Gastroesophageal sphincter (tissue), 4 donors: ENCODE measurements at regions not wholly inside any gene's neighbourhood (a gene's known extent, or its start where the extent isn't known, plus 50 kb on each side); places are given as distances from the start of the nearest gene placed in this dataset.
"Not testable (repeated sequence)": the region's sequence is repeated elsewhere in the genome, so short reads cannot be mapped to it uniquely, and the experiment has no call there.

Experiments used
- ATAC-seq: fragments of 150-250 bp; one replicate; pipeline ENCODE4 v1.9.1; 2016; ENCODE audit warnings: mild to moderate bottlenecking, moderate library complexity
- H3K27ac ChIP-seq, 4 donors: fragments of 200-600 bp; sonication (generic) in 3 of 4; 1 replicate in 3 of 4; 2 replicates in 1 of 4; pipeline ENCODE4 v1.5.1; 2016 to 2019
- H3K27me3 ChIP-seq: fragments of 200-600 bp; sonication (generic); one replicate; pipeline ENCODE4 v1.5.1; 2019
- H3K36me3 ChIP-seq, 2 donors: fragments of 200-600 bp; sonication (generic); one replicate each; pipeline ENCODE4 v1.5.1; 2019; ENCODE audit warnings: control low read depth in 1 of 2
- H3K4me1 ChIP-seq, 3 donors: fragments of 200-600 bp; sonication (generic); 1 replicate in 2 of 3; 2 replicates in 1 of 3; pipeline ENCODE4 v1.5.1; 2016 to 2019; ENCODE audit warnings: control low read depth in 2 of 3
- H3K4me3 ChIP-seq, 2 donors: fragments of 200-600 bp; sonication (generic); one replicate each; pipeline ENCODE4 v1.5.1; 2019; ENCODE audit warnings: mild to moderate bottlenecking in 1 of 2, moderate library complexity in 1 of 2
- H3K9me3 ChIP-seq, 3 donors: fragments of 200-600 bp; sonication (generic); one replicate each; pipeline ENCODE4 v1.5.1; 2017 to 2019; ENCODE audit warnings: control low read depth in 2 of 3
- CTCF ChIP-seq, 4 experiments: fragments of 200-600 bp in 2 of 4; fragments of 450-650 bp in 2 of 4; sonication (generic) in 1 of 4; IDR thresholded peaks; one replicate each; pipeline ENCODE4 v1.5.1; 2017 to 2019; ENCODE audit warnings: antibody characterized with exemption in 4 of 4, mild to moderate bottlenecking in 2 of 4, moderate library complexity in 2 of 4
- EP300 ChIP-seq: sonication (generic); formaldehyde crosslinking; IDR thresholded peaks from one replicate; pipeline ENCODE4 v1.6.1; 2017; ENCODE audit warnings: antibody characterized with exemption, mild to moderate bottlenecking
- POLR2A ChIP-seq, 2 donors: fragments of 450-650 bp; IDR thresholded peaks; one replicate each; pipeline ENCODE4 v1.6.1; 2017; ENCODE audit warnings: antibody characterized with exemption in 2 of 2, mild to moderate bottlenecking in 2 of 2, moderate library complexity in 1 of 2
- POLR2AphosphoS5 ChIP-seq: sonication (generic); formaldehyde crosslinking; IDR thresholded peaks from one replicate; pipeline ENCODE4 v1.6.1; 2017; ENCODE audit warnings: antibody characterized with exemption
- WGBS, 2 donors: methylation state at CpG; one replicate each; pipeline ENCODE4 v1.1.5; 2018; ENCODE audit warnings: low coverage in 1 of 2; 5-methylcytosine and 5-hydroxymethylcytosine counted together

GRCh38 chr2:131754929-131755720, 227.4 kb downstream of the CCDC74A start:
- TF ChIP-seq POLR2A (IDR thresholded peaks at IDR 0.05) = no peak
- no peak for TF ChIP-seq CTCF (IDR thresholded peaks at IDR 0.05)
- TF ChIP-seq EP300 = no peak
- TF ChIP-seq POLR2AphosphoS5 = no peak
- ATAC-seq = no peak
- H3K4me1 ChIP-seq = no peaks in the 10 kb centered on the region
- H3K4me3 ChIP-seq = no peak overlapping the region
- no peak overlapping the region for H3K27ac ChIP-seq
- H3K36me3 ChIP-seq = no peaks in the 10 kb centered on the region
- no peaks in the 10 kb centered on the region for H3K27me3 ChIP-seq
- peaks cover 0 to 5% (median 0%) of the 10 kb centered on the region in 3 donors for H3K9me3 ChIP-seq
- WGBS, 2 donors = 84 to 85% methylated on average over 10 to 22 of the region's 41 CpGs

DNA sequence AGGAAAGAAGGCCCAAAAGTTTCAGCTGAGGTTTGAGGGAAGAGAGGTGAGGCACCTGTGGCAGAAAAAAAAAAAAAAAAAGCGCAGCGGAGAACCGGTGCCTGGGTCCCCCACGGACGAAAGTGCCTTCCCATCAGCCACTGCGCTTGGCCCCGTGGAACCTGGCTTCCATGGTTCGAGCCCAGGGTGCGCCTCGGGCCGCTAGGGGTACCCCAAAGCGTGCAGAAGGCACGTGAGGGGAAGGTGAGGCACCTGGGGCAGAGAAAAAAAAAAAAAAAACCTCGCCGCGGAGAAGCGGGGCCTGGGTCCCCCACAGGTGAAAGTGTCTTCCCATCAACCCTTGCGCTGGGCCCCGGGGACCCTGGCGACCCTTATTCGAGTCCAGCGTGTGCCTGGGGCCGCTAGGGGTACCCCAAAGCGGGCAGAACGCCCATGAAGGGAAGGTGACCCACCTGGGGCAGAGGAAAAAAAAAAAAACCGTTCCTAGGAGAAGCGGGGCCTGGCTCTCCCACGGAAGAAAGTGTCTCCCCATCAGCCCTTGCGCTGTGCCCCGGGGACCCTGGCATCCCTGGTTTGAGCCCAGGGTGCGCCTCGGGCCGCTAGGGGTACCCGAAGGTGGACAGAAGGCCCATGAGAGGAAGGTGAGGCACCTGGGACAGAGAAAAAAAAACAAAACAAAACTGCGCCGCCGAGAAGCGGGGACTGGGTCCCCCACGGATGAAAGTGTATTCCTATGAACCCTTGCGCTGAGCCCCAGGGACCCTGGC, 228.6 kb downstream of the CCDC74A start:
- 76% methylated on average over 11 of the region's 40 CpGs; no CpG with 5 or more reads in 1 of the 2 donors for WGBS, 2 donors
- no peak overlapping the region for H3K4me3 ChIP-seq

DNA sequence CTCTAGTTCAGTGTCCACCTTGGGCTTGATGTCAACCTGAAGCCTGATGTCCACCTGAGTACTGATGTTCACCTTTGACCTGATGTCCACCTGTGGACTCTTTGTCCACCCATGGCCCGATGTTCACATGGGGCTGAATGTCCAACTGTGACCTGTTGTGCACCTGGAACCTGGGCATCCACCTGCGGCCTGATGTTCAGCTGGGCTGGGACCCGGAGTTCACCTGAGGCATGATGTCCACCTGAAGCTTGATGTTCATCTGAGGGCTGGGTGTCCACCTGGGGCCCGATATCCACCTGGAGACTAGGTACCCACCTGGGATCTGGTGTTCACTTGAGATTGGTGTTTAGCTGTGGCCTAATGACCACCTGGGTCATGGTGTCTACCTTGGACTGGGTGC, 231.3 kb downstream of the CCDC74A start:
- H3K27ac ChIP-seq, H3K9me3 ChIP-seq, H3K36me3 ChIP-seq, H3K4me3 ChIP-seq, ATAC-seq, H3K4me1 ChIP-seq, H3K27me3 ChIP-seq: not testable (repeated sequence)
- 80% methylated on average over 1 of the region's 4 CpGs; no CpG with 5 or more reads in 1 of the 2 donors for WGBS, 2 donors

More for the DNA sequence above, 228.6 kb downstream of the CCDC74A start:
- TF ChIP-seq EP300 = no peak
- no peak for TF ChIP-seq CTCF (IDR thresholded peaks at IDR 0.05)
- TF ChIP-seq POLR2A (IDR thresholded peaks at IDR 0.05) = no peak
- TF ChIP-seq POLR2AphosphoS5 = no peak
- Histone ChIP-seq H3K27me3 (no peaks in the 10 kb centered on the region), H3K9me3 (peaks cover 0 to 5% (median 0%) of the 10 kb centered on the region in 3 donors), H3K4me1 (no peaks in the 10 kb centered on the region), H3K27ac (no peak overlapping the region), H3K36me3 (no peaks in the 10 kb centered on the region)
- ATAC-seq = no peak

DNA sequence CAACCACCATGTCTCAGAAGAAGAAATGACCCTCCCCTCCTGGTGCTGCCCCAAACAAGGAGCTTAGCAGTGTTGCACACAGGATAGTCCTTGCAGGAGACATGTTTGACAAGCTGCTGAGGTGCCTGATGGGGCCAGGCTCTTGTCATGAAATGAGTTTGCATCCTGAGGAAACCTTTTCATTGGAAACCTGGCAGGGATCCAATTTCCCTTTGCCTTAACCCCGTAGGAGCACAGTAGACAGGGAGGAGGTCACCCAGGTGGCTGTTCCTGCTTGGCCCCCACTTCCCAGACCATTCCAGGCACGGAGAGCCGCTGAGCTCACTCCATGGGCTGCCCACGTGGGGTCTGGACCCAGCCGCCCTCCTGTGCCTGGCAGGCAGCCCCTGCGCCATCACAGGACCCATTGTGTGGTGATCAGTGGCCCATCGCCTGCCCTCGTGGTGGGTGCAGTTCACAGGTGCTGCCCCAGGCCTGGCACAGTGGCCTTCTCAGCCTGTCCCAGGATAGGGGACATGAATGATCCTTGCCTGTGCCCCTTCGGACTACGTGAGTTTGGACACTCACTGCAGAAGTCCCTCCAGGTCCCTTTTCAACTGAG, 247.4 kb downstream of the CCDC74A start:
- not testable (repeated sequence) for H3K27me3 ChIP-seq, H3K9me3 ChIP-seq, ATAC-seq, H3K4me1 ChIP-seq, H3K27ac ChIP-seq, H3K4me3 ChIP-seq, H3K36me3 ChIP-seq
- WGBS, 2 donors = no CpG with 5 or more reads among the region's 10 CpGs

- H3K27ac ChIP-seq, ATAC-seq, H3K27me3 ChIP-seq, H3K4me1 ChIP-seq, H3K4me3 ChIP-seq, H3K36me3 ChIP-seq, H3K9me3 ChIP-seq: not testable (repeated sequence)
- no CpG with 5 or more reads among the region's 12 CpGs for WGBS, 2 donors
Observed at GRCh38 chr2:131775903-131776506, 248.3 kb downstream of the CCDC74A start.

DNA sequence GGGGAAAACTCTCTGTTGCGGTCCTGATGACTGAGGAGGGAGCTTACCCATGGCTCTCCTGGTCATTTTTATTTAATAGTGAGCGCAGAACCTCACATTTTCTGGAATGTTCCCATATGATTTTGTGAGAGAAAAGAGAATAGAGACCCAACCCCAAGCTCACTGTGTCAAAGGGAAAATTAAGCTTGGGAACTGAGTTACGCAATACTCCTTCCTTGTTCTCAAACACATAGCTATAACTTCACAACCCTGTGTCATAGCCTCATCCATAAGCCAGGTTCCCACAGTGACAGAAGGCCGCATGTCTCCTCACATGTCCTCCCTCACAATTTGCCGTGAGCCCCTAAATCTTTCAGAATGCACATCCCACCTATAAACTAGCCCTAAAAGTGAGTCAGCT, 252.8 kb downstream of the CCDC74A start:
- not testable (repeated sequence) for H3K27me3 ChIP-seq, H3K36me3 ChIP-seq, H3K4me1 ChIP-seq, ATAC-seq, H3K9me3 ChIP-seq, H3K4me3 ChIP-seq, H3K27ac ChIP-seq
- WGBS, 2 donors = 85 to 100% methylated on average over 1 to 5 of the region's 5 CpGs
